Spleen (tissue), 7 donors: ENCODE measurements at regions not wholly inside any gene's neighbourhood (a gene's known extent, or its start where the extent isn't known, plus 50 kb on each side); places are given as distances from the start of the nearest gene placed in this dataset.

Source experiments
- CTCF ChIP-seq, 11 experiments: fragments of 200-600 bp in 7 of 11; fragments of 450-650 bp in 4 of 11; sonication (generic) in 4 of 11; IDR thresholded peaks in 8 of 11; conservative IDR thresholded peaks in 3 of 11; 1 replicate in 7 of 11; 2 replicates in 4 of 11; pipeline versions ENCODE4 v1.4.0 to v1.8.0; 2016 to 2021; ENCODE audit warnings: antibody characterized with exemption in 11 of 11, inconsistent platforms in 4 of 11, mild to moderate bottlenecking in 1 of 11
- POLR2A ChIP-seq, 3 donors: fragments of 450-650 bp; IDR thresholded peaks; one replicate each; pipeline ENCODE4 v1.5.1; 2017; ENCODE audit warnings: antibody characterized with exemption in 3 of 3, mild to moderate bottlenecking in 1 of 3
- POLR2AphosphoS5 ChIP-seq, 3 donors: sonication (generic); formaldehyde crosslinking; IDR thresholded peaks; one replicate each; pipeline ENCODE4 v1.5.1; 2017; ENCODE audit warnings: antibody characterized with exemption in 3 of 3
- donor health status: DM: no; HTN: no; CAD: no; lungs with moderate emphysema.
- donor health status: DM: no; HTN: no; CAD: no.
- donor health status: DM: no; HTN: no; CAD: no.

GRCh38 chr13:73419186-73419585 is 360.4 kb downstream of the KLF5 start:
- TF ChIP-seq CTCF (IDR thresholded peaks at IDR 0.05 in 8 of 11, conservative IDR thresholded peaks at IDR 0.05 in 3 of 11) (no peak), POLR2A (IDR thresholded peaks at IDR 0.05) (no peak), POLR2AphosphoS5 (IDR thresholded peaks at IDR 0.05) (no peak)
